ENCODE measurements at regions not wholly inside any gene's neighbourhood (a gene's known extent, or its start where the extent isn't known, plus 50 kb on each side); places are given as distances from the start of the nearest gene placed in this dataset.
"Not testable (repeated sequence)": the region's sequence is repeated elsewhere in the genome, so short reads cannot be mapped to it uniquely, and the experiment has no call there.

DNA sequence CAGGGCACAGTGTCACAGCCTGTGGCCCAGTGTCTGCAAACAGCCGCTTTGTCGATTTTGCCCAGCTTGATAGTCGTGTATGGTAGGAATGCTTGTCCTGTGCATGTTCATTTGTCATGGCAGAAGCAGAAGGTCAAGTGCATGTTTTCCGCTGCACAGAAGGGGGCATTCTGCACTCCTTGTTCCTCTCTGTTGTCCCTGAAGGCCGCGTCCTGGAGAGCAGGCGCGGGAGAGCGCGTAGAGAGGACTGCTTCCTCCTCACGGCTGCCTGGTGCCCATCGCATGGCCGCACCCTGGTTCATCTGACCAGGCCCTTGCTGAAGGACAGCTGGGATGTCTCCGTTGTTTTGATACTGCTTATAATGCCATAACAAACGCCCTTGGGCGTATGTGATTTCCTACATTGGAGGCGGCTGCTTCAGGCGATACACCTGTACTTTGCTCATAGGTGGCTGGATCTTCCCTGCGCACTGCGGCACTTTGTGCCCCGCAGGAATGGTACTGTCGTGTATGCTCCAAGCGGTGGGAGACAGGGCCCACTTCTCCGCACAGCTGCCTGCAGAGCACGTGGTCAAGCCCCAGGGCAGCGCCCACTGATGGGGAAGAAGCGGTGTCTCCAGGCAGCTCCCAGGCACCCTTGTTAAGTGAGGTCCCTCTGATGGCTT lies 63.5 kb upstream of the LRPAP1 start:
- ATAC-seq; in situ Hi-C loops (cut with HindIII; ENCODE audit: extremely low pct_ligation_motif_present, low pct_unique_long_range_greater_than_20kb); H3K79me2 ChIP-seq (ENCODE audit: insufficient read depth, low read length); H4K20me1 ChIP-seq (ENCODE audit: insufficient read depth, low read length); H3K9ac ChIP-seq (ENCODE audit: insufficient read depth, low read depth, low read length); intact Hi-C loops (cut with micrococcal nuclease; ENCODE audit: unreplicated experiment); H2AFZ ChIP-seq (ENCODE audit: low read length); BruUV-seq (replicated peaks); CTCF ChIA-PET (ENCODE audit: low intra/inter-chr PET ratio, low total read pairs); H3K27me3 ChIP-seq (ENCODE audit: control insufficient read depth in 1 of 2, insufficient read depth in 2 of 2, low read length in 2 of 2); H3K9me3 ChIP-seq (ENCODE audit: low read length); H3K36me3 ChIP-seq (replicated peaks in 1 of 2; ENCODE audit: control insufficient read depth in 1 of 2, insufficient read depth in 2 of 2, low read length in 2 of 2); DNase-seq (ENCODE audit: low spot score); FAIRE-seq; POLR2A ChIA-PET; H3K4me3 ChIP-seq (replicated peaks in 1 of 3; ENCODE audit: insufficient read depth in 1 of 3, low read depth in 2 of 3, low read length in 3 of 3); H3K4me2 ChIP-seq (ENCODE audit: low read depth, low read length); H3K27ac ChIP-seq (ENCODE audit: extremely low read length, insufficient read depth, low read length): not testable (repeated sequence)
- peaks cover 11% of the 10 kb centered on the region for H3K4me1 ChIP-seq (ENCODE audit: insufficient read depth, low read length)
- TF ChIP-seq, protein P1, sequence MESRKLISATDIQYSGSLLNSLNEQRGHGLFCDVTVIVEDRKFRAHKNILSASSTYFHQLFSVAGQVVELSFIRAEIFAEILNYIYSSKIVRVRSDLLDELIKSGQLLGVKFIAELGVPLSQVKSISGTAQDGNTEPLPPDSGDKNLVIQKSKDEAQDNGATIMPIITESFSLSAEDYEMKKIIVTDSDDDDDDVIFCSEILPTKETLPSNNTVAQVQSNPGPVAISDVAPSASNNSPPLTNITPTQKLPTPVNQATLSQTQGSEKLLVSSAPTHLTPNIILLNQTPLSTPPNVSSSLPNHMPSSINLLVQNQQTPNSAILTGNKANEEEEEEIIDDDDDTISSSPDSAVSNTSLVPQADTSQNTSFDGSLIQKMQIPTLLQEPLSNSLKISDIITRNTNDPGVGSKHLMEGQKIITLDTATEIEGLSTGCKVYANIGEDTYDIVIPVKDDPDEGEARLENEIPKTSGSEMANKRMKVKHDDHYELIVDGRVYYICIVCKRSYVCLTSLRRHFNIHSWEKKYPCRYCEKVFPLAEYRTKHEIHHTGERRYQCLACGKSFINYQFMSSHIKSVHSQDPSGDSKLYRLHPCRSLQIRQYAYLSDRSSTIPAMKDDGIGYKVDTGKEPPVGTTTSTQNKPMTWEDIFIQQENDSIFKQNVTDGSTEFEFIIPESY (CRISPR knock-in tag; IDR thresholded peaks at IDR 0.05): peak; percentile 35; the same call in 1 of the 2 replicates
- WGBS (ENCODE audit: low lambda C conversion rate): 69% methylated on average over 8 of the region's 27 CpGs

DNA sequence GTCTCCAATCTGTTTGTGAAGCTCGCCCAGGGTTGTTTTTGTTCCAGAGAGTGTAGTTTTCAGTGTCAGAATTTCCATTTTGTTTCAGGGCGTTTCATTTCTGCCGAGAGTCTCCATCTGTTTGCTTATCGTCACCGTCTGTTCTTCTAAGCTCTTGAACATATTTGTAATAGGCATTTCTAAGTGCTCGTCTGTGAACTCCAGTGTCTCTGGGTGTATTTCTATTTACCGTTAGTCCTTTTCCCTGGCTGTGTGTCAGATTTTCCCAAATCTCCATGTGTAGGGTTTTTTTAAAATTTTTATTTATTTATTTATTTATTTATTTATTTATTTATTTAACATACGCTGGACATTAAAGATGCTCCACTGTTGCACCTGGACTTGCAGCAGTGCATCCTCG lies 62.5 kb upstream of the LRPAP1 start:
- H3K4me3 ChIP-seq (replicated peaks in 1 of 3; ENCODE audit: insufficient read depth in 1 of 3, low read depth in 2 of 3, low read length in 3 of 3); H4K20me1 ChIP-seq (ENCODE audit: insufficient read depth, low read length); H3K4me2 ChIP-seq (ENCODE audit: low read depth, low read length); H3K79me2 ChIP-seq (ENCODE audit: insufficient read depth, low read length); H3K36me3 ChIP-seq (replicated peaks in 1 of 2; ENCODE audit: control insufficient read depth in 1 of 2, insufficient read depth in 2 of 2, low read length in 2 of 2); H3K27ac ChIP-seq (ENCODE audit: extremely low read length, insufficient read depth, low read length); H2AFZ ChIP-seq (ENCODE audit: low read length); DNase-seq (ENCODE audit: low spot score); intact Hi-C loops (cut with micrococcal nuclease; ENCODE audit: unreplicated experiment); CTCF ChIA-PET (ENCODE audit: low intra/inter-chr PET ratio, low total read pairs); H3K9me3 ChIP-seq (ENCODE audit: low read length); POLR2A ChIA-PET; FAIRE-seq; in situ Hi-C loops (cut with HindIII; ENCODE audit: extremely low pct_ligation_motif_present, low pct_unique_long_range_greater_than_20kb); BruUV-seq (replicated peaks); H3K27me3 ChIP-seq (ENCODE audit: control insufficient read depth in 1 of 2, insufficient read depth in 2 of 2, low read length in 2 of 2); ATAC-seq; H3K9ac ChIP-seq (ENCODE audit: insufficient read depth, low read depth, low read length): not testable (repeated sequence)
- H3K4me1 ChIP-seq (ENCODE audit: insufficient read depth, low read length): peaks cover 11% of the 10 kb centered on the region
- 25% methylated on average over 9 of the region's 9 CpGs for WGBS (ENCODE audit: low lambda C conversion rate)
